ENCODE measurements at regions not wholly inside any gene's neighbourhood (a gene's known extent, or its start where the extent isn't known, plus 50 kb on each side); places are given as distances from the start of the nearest gene placed in this dataset.

DNA sequence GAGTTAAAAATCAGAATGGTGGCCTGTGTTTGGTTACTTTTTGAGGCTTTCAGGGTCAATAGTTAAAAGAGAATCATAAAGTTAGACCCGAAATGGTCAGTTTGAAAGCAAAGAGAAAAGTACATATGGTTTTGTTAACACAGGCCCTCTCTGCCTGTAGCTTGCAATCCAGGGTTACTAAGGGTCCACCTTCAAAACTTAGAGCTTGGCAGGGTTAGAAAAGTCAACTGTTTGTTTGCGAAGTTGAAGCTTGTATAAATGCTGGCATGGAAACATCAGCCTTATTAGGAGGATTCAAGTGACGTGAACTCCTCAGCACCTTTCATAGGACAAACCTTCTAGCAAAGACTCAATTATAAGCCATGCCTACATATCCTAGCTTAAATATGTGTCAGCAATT, 196.3 kb upstream of the SEMA3A start:
- TF ChIP-seq, protein P1, sequence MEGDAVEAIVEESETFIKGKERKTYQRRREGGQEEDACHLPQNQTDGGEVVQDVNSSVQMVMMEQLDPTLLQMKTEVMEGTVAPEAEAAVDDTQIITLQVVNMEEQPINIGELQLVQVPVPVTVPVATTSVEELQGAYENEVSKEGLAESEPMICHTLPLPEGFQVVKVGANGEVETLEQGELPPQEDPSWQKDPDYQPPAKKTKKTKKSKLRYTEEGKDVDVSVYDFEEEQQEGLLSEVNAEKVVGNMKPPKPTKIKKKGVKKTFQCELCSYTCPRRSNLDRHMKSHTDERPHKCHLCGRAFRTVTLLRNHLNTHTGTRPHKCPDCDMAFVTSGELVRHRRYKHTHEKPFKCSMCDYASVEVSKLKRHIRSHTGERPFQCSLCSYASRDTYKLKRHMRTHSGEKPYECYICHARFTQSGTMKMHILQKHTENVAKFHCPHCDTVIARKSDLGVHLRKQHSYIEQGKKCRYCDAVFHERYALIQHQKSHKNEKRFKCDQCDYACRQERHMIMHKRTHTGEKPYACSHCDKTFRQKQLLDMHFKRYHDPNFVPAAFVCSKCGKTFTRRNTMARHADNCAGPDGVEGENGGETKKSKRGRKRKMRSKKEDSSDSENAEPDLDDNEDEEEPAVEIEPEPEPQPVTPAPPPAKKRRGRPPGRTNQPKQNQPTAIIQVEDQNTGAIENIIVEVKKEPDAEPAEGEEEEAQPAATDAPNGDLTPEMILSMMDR (IDR thresholded peaks at IDR 0.05): no peak
- no peak for TF ChIP-seq ESRRA (IDR thresholded peaks at IDR 0.05; ENCODE audit: borderline replicate concordance, low read length)
- TF ChIP-seq, protein P2, sequence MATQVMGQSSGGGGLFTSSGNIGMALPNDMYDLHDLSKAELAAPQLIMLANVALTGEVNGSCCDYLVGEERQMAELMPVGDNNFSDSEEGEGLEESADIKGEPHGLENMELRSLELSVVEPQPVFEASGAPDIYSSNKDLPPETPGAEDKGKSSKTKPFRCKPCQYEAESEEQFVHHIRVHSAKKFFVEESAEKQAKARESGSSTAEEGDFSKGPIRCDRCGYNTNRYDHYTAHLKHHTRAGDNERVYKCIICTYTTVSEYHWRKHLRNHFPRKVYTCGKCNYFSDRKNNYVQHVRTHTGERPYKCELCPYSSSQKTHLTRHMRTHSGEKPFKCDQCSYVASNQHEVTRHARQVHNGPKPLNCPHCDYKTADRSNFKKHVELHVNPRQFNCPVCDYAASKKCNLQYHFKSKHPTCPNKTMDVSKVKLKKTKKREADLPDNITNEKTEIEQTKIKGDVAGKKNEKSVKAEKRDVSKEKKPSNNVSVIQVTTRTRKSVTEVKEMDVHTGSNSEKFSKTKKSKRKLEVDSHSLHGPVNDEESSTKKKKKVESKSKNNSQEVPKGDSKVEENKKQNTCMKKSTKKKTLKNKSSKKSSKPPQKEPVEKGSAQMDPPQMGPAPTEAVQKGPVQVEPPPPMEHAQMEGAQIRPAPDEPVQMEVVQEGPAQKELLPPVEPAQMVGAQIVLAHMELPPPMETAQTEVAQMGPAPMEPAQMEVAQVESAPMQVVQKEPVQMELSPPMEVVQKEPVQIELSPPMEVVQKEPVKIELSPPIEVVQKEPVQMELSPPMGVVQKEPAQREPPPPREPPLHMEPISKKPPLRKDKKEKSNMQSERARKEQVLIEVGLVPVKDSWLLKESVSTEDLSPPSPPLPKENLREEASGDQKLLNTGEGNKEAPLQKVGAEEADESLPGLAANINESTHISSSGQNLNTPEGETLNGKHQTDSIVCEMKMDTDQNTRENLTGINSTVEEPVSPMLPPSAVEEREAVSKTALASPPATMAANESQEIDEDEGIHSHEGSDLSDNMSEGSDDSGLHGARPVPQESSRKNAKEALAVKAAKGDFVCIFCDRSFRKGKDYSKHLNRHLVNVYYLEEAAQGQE (IDR thresholded peaks at IDR 0.05): no peak
